B cell (primary cell): ENCODE measurements at regions not wholly inside any gene's neighbourhood (a gene's known extent, or its start where the extent isn't known, plus 50 kb on each side); places are given as distances from the start of the nearest gene placed in this dataset.

ENCODE experiments used
- ATAC-seq: fragments of 200-7000 bp; cut with Tn5 transposase; one replicate; pipeline ENCODE4 v1.10.0; 2021; ENCODE audit warnings: low read depth, mild to moderate bottlenecking, moderate number of reproducible peaks, moderate library complexity
- CTCF ChIA-PET: fragments of 350-600 bp; sonication (Branson Sonifier 250); formaldehyde crosslinking; loops from one replicate; lab custom pipeline; 2021; ENCODE audit warnings: antibody characterized with exemption, inconsistent platforms; lab: Charles Lee
- POLR2A ChIA-PET: fragments of 350-600 bp; sonication (Branson Sonifier 250); formaldehyde crosslinking; loops from one replicate; lab custom pipeline; 2021; ENCODE audit warnings: antibody characterized with exemption; lab: Charles Lee
- DNase-seq: peaks from one replicate; pipeline ENCODE4 v3.0.0; 2013
- H2AFZ ChIP-seq: 2 replicates; pipeline ENCODE4 v1.6.1; 2012; ENCODE audit warnings: mild to moderate bottlenecking, low read depth, low read length; ENCODE audit not compliant: insufficient read depth, poor library complexity, severe bottlenecking
- H3K27ac ChIP-seq, 2 donors: 1 replicate in 1 of 2; 2 replicates in 1 of 2; pipeline ENCODE4 v1.5.1; 2012 to 2013; ENCODE audit warnings: low read length in 2 of 2, mild to moderate bottlenecking in 2 of 2, moderate library complexity in 1 of 2
- H3K27me3 ChIP-seq, 4 experiments: fragments of 200-600 bp in 1 of 4; sonication (generic) in 1 of 4; replicated peaks in 1 of 4; 1 replicate in 2 of 4; 2 replicates in 2 of 4; pipeline versions ENCODE4 v1.6.1 to v1.7.0; 2013 to 2016; ENCODE audit warnings: low read length in 3 of 4, mild to moderate bottlenecking in 2 of 4, mixed read lengths in 1 of 4, moderate library complexity in 1 of 4; ENCODE audit not compliant: insufficient read depth in 4 of 4, control insufficient read depth in 3 of 4; ENCODE audit errors: control extremely low read depth in 1 of 4
- H3K36me3 ChIP-seq, 2 experiments: replicated peaks in 1 of 2; 1 replicate in 1 of 2; 2 replicates in 1 of 2; pipeline versions ENCODE4 v1.6.1 to v1.7.1; 2013; ENCODE audit warnings: low read length in 1 of 2; ENCODE audit not compliant: insufficient read depth in 2 of 2, control insufficient read depth in 1 of 2; ENCODE audit errors: control extremely low read depth in 1 of 2, extremely low read depth in 1 of 2
- H3K4me1 ChIP-seq, 2 donors: fragments of 200-600 bp in 1 of 2; sonication (generic) in 1 of 2; 1 replicate in 1 of 2; 2 replicates in 1 of 2; pipeline versions ENCODE4 v1.5.1 to v1.6.1; 2013 to 2017; ENCODE audit warnings: low read length in 2 of 2; ENCODE audit not compliant: control insufficient read depth in 2 of 2, insufficient read depth in 2 of 2
- H3K4me2 ChIP-seq: replicated peaks from 2 replicates; pipeline ENCODE3; 2012; ENCODE audit warnings: mild to moderate bottlenecking, low read depth, low read length; ENCODE audit not compliant: poor library complexity, severe bottlenecking
- H3K4me3 ChIP-seq, 5 experiments: fragments of 200-600 bp in 1 of 5; sonication (generic) in 1 of 5; 1 replicate in 3 of 5; 2 replicates in 2 of 5; pipeline versions ENCODE4 v1.5.1 to v1.7.0; 2011 to 2016; ENCODE audit warnings: low read length in 4 of 5, mild to moderate bottlenecking in 4 of 5, low read depth in 2 of 5, control low read depth in 1 of 5, moderate library complexity in 1 of 5; ENCODE audit not compliant: insufficient read depth in 1 of 5; ENCODE audit errors: control extremely low read depth in 1 of 5, extremely low read depth in 1 of 5
- H3K79me2 ChIP-seq: fragments of 200-600 bp; sonication (generic); one replicate; pipeline ENCODE4 v1.6.0; 2016; ENCODE audit warnings: low read length; ENCODE audit not compliant: control insufficient read depth, insufficient read depth
- H3K9ac ChIP-seq: fragments of 200-600 bp; sonication (generic); 2 replicates; pipeline ENCODE4 v1.6.1; 2017; ENCODE audit warnings: mild to moderate bottlenecking, low read length, moderate library complexity
- H3K9me3 ChIP-seq, 3 donors: one replicate each; pipeline versions ENCODE4 v1.6.1 to v1.7.1; 2013; ENCODE audit warnings: low read length in 2 of 3; ENCODE audit not compliant: control insufficient read depth in 2 of 3, insufficient read depth in 1 of 3; ENCODE audit errors: control extremely low read depth in 1 of 3
- H4K20me1 ChIP-seq: 2 replicates; pipeline ENCODE4 v1.6.0; 2012; ENCODE audit warnings: mild to moderate bottlenecking, low read length; ENCODE audit not compliant: insufficient read depth, control insufficient read depth, poor library complexity, severe bottlenecking
- H3K27ac Mint-ChIP-seq: one replicate; pipeline ENCODE4 v1.8.0; 2021; ENCODE audit warnings: mixed read lengths
- H3K27me3 Mint-ChIP-seq: one replicate; pipeline ENCODE4 v1.8.0; 2021; ENCODE audit warnings: mixed read lengths
- H3K4me1 Mint-ChIP-seq: one replicate; pipeline ENCODE4 v1.8.0; 2021; ENCODE audit warnings: mixed read lengths
- H3K4me3 Mint-ChIP-seq: one replicate; pipeline ENCODE4 v1.8.0; 2021; ENCODE audit warnings: mixed read lengths
- H3K9me3 Mint-ChIP-seq: one replicate; pipeline ENCODE4 v1.8.0; 2022; ENCODE audit warnings: mixed read lengths; ENCODE audit not compliant: insufficient read depth
- CTCF ChIP-seq: fragments of 200-600 bp; IDR thresholded peaks from one replicate; pipeline ENCODE4 v1.8.0; 2022; ENCODE audit warnings: antibody characterized with exemption, mild to moderate bottlenecking
- EZH2 ChIP-seq: IDR thresholded peaks from 2 replicates; pipeline ENCODE4 v1.6.1; 2012; ENCODE audit warnings: borderline replicate concordance, low read depth, mild to moderate bottlenecking, moderate library complexity, low read length; ENCODE audit not compliant: insufficient read depth, poor library complexity, severe bottlenecking
- WGBS: methylation state at CpG from one replicate; pipeline ENCODE4 v1.1.5; 2013; ENCODE audit warnings: missing lambda C conversion rate; ENCODE audit not compliant: insufficient coverage; 5-methylcytosine and 5-hydroxymethylcytosine counted together
- intact Hi-C: fragments of 100-400 bp; cut with micrococcal nuclease; formaldehyde crosslinking; loops from one replicate; pipeline ENCODE4 v1.10.0; 2022

GRCh38 chr13:44844786-44845185 lies 144.5 kb downstream of the NUFIP1 start:
- TF ChIP-seq EZH2: no peak
- no peak for TF ChIP-seq CTCF
- H3K4me3 Mint-ChIP-seq: no peak overlapping the region
- H3K27ac Mint-ChIP-seq: no peak overlapping the region
- no peaks in the 10 kb centered on the region for H3K79me2 ChIP-seq
- ATAC-seq (no peak), DNase-seq (no peak)
- CTCF ChIA-PET: no interaction called here
- no peak overlapping the region for H2AFZ ChIP-seq
- peaks cover 15% of the 10 kb centered on the region for H3K27me3 Mint-ChIP-seq
- no peak overlapping the region for H3K4me2 ChIP-seq
- no peak overlapping the region for H3K9ac ChIP-seq
- H3K27me3 ChIP-seq: no peaks in the 10 kb centered on the region
- H3K9me3 ChIP-seq: no peaks in the 10 kb centered on the region
- H3K36me3 ChIP-seq: no peaks in the 10 kb centered on the region
- no peak overlapping the region for H3K27ac ChIP-seq
- no peaks in the 10 kb centered on the region for H3K4me1 ChIP-seq
- POLR2A ChIA-PET: no interaction called here
- no peaks in the 10 kb centered on the region for H3K9me3 Mint-ChIP-seq
- H4K20me1 ChIP-seq: no peaks in the 10 kb centered on the region
- intact Hi-C loops: no loop called here
- H3K4me3 ChIP-seq: no peak overlapping the region
- WGBS: 93% methylated on average over 6 of the region's 8 CpGs
- no peaks in the 10 kb centered on the region for H3K4me1 Mint-ChIP-seq

- CTCF ChIA-PET: interaction anchor here (0.6 kb wide), 1 partner anchor 23 kb away, joined by 3 read pairs; no protein-coding TSS in a partner anchor
- no peaks in the 10 kb centered on the region for H3K36me3 ChIP-seq
- H3K4me3 ChIP-seq: no peak overlapping the region
- no peaks in the 10 kb centered on the region for H3K4me1 ChIP-seq
- H3K27me3 Mint-ChIP-seq: peaks cover 7% of the 10 kb centered on the region
- no peak overlapping the region for H3K27ac Mint-ChIP-seq
- H3K79me2 ChIP-seq: no peaks in the 10 kb centered on the region
- intact Hi-C loops: no loop called here
- H3K27ac ChIP-seq: no peak overlapping the region
- H3K9me3 Mint-ChIP-seq: no peaks in the 10 kb centered on the region
- WGBS: 100% methylated on average over 1 of the region's 1 CpG
- POLR2A ChIA-PET: no interaction called here
- TF ChIP-seq CTCF (no peak), EZH2 (no peak)
- DNase-seq (no peak), ATAC-seq (no peak)
- no peak overlapping the region for H3K9ac ChIP-seq
- H3K9me3 ChIP-seq: no peaks in the 10 kb centered on the region
- no peak overlapping the region for H3K4me3 Mint-ChIP-seq
- no peaks in the 10 kb centered on the region for H4K20me1 ChIP-seq
- H2AFZ ChIP-seq: no peak overlapping the region
- no peaks in the 10 kb centered on the region for H3K4me1 Mint-ChIP-seq
- H3K4me2 ChIP-seq: no peak overlapping the region
- no peaks in the 10 kb centered on the region for H3K27me3 ChIP-seq
Observed at GRCh38 chr13:44843403-44843802, 145.9 kb downstream of the NUFIP1 start.
